H1 (cell line): ENCODE measurements at regions not wholly inside any gene's neighbourhood (a gene's known extent, or its start where the extent isn't known, plus 50 kb on each side); places are given as distances from the start of the nearest gene placed in this dataset.

Experiments used
- ASH2L ChIP-seq: fragments of 200-600, 300-600 bp; sonication (generic); IDR thresholded peaks from one replicate; pipeline ENCODE4 v1.7.1; 2017; ENCODE audit warnings: low read length
- CHD2 ChIP-seq: IDR thresholded peaks from 2 replicates; pipeline ENCODE4 v1.6.1; 2012; ENCODE audit warnings: low read length, improper control_type of control experiment
- CTBP2 ChIP-seq: IDR thresholded peaks from 2 replicates; pipeline ENCODE4 v1.7.0; 2011; ENCODE audit warnings: borderline replicate concordance, mild to moderate bottlenecking, moderate library complexity, mixed read lengths, low read length; ENCODE audit not compliant: insufficient read depth, insufficient read length
- HDAC2 ChIP-seq, 2 experiments: fragments of 300-600 bp in 1 of 2; sonication (generic) in 1 of 2; IDR thresholded peaks; 2 replicates each; pipeline ENCODE4 v1.6.1; 2011 to 2012; ENCODE audit warnings: low read depth in 2 of 2, low read length in 2 of 2, mild to moderate bottlenecking in 2 of 2, moderate library complexity in 2 of 2, borderline replicate concordance in 1 of 2, inconsistent platforms in 1 of 2
- TF ChIP-seq, protein P1 (sequence below): fragments of 300-600 bp; sonication (generic); IDR thresholded peaks from 2 replicates; pipeline ENCODE4 v1.7.1; 2012; ENCODE audit warnings: low read length, moderate library complexity, mild to moderate bottlenecking, inconsistent platforms; ENCODE audit not compliant: insufficient replicate concordance

DNA sequence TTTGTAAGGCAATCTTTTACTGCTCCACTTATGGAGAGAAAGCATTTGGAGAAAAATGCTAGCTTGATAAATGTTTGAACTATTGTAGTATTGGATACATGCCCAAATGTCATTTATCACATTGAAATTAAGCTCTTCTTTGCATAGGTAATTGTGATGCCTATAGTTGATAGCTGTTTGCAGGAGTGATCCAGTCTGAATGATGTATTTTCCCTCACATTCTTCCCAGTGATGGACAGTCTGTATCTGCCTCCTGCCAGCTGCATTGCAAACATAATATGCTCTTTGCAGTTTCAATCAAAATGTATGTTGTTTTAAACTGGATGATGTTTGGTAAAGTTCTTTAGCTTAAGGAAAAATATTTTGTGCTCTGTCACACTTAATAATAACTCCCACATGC is 89.8 kb downstream of the EDNRB start (continued):
- TF ChIP-seq, protein P1, sequence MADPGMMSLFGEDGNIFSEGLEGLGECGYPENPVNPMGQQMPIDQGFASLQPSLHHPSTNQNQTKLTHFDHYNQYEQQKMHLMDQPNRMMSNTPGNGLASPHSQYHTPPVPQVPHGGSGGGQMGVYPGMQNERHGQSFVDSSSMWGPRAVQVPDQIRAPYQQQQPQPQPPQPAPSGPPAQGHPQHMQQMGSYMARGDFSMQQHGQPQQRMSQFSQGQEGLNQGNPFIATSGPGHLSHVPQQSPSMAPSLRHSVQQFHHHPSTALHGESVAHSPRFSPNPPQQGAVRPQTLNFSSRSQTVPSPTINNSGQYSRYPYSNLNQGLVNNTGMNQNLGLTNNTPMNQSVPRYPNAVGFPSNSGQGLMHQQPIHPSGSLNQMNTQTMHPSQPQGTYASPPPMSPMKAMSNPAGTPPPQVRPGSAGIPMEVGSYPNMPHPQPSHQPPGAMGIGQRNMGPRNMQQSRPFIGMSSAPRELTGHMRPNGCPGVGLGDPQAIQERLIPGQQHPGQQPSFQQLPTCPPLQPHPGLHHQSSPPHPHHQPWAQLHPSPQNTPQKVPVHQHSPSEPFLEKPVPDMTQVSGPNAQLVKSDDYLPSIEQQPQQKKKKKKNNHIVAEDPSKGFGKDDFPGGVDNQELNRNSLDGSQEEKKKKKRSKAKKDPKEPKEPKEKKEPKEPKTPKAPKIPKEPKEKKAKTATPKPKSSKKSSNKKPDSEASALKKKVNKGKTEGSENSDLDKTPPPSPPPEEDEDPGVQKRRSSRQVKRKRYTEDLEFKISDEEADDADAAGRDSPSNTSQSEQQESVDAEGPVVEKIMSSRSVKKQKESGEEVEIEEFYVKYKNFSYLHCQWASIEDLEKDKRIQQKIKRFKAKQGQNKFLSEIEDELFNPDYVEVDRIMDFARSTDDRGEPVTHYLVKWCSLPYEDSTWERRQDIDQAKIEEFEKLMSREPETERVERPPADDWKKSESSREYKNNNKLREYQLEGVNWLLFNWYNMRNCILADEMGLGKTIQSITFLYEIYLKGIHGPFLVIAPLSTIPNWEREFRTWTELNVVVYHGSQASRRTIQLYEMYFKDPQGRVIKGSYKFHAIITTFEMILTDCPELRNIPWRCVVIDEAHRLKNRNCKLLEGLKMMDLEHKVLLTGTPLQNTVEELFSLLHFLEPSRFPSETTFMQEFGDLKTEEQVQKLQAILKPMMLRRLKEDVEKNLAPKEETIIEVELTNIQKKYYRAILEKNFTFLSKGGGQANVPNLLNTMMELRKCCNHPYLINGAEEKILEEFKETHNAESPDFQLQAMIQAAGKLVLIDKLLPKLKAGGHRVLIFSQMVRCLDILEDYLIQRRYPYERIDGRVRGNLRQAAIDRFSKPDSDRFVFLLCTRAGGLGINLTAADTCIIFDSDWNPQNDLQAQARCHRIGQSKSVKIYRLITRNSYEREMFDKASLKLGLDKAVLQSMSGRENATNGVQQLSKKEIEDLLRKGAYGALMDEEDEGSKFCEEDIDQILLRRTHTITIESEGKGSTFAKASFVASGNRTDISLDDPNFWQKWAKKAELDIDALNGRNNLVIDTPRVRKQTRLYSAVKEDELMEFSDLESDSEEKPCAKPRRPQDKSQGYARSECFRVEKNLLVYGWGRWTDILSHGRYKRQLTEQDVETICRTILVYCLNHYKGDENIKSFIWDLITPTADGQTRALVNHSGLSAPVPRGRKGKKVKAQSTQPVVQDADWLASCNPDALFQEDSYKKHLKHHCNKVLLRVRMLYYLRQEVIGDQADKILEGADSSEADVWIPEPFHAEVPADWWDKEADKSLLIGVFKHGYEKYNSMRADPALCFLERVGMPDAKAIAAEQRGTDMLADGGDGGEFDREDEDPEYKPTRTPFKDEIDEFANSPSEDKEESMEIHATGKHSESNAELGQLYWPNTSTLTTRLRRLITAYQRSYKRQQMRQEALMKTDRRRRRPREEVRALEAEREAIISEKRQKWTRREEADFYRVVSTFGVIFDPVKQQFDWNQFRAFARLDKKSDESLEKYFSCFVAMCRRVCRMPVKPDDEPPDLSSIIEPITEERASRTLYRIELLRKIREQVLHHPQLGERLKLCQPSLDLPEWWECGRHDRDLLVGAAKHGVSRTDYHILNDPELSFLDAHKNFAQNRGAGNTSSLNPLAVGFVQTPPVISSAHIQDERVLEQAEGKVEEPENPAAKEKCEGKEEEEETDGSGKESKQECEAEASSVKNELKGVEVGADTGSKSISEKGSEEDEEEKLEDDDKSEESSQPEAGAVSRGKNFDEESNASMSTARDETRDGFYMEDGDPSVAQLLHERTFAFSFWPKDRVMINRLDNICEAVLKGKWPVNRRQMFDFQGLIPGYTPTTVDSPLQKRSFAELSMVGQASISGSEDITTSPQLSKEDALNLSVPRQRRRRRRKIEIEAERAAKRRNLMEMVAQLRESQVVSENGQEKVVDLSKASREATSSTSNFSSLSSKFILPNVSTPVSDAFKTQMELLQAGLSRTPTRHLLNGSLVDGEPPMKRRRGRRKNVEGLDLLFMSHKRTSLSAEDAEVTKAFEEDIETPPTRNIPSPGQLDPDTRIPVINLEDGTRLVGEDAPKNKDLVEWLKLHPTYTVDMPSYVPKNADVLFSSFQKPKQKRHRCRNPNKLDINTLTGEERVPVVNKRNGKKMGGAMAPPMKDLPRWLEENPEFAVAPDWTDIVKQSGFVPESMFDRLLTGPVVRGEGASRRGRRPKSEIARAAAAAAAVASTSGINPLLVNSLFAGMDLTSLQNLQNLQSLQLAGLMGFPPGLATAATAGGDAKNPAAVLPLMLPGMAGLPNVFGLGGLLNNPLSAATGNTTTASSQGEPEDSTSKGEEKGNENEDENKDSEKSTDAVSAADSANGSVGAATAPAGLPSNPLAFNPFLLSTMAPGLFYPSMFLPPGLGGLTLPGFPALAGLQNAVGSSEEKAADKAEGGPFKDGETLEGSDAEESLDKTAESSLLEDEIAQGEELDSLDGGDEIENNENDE: no peak
- TF ChIP-seq CTBP2: no peak
- TF ChIP-seq CHD2: no peak
- no peak for TF ChIP-seq HDAC2 (IDR thresholded peaks at IDR 0.05; ENCODE audit: borderline replicate concordance in 1 of 2, low read depth in 2 of 2, low read length in 2 of 2)
- TF ChIP-seq ASH2L: no peak
